ENCODE measurements at regions not wholly inside any gene's neighbourhood (a gene's known extent, or its start where the extent isn't known, plus 50 kb on each side); places are given as distances from the start of the nearest gene placed in this dataset.

DNA sequence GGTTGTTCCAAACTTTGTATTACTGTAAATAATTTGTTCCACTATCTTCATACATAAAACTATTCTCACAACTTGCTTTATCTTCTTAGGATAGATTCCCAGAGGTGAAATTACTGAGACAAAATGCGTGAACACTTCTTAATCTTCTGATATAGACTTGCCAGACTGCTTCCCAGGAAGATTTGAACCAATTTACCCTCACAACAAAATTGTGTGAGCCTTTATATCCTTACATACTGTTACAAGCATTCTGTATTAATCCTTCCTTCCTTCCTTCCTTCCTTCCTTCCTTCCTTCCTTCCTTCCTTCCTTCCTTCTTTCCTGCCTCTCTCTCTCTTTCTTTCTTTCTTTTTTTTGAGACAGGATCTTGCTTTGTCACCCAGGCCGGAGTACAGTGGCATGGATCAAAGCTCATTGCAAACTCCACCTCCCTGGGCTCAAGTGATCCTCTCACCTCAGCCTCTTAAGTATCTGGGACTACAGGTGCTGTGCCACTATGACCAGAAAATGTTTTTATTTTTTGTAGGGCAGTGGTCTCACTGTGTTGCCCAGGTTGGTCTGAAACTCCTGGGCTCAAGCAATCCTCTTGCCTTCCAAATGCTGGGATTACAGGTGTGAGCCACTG, 57.1 kb upstream of the SSR3 start:
- H2AFZ ChIP-seq = no peak overlapping the region
- Mint-ChIP-seq H3K9me3 (no peaks in the 10 kb centered on the region), H3K27ac (no peak overlapping the region), H3K4me1 (peaks cover 9% of the 10 kb centered on the region; the same call in 2 of the 3 replicates), H3K4me3 (no peak overlapping the region), H3K36me3 (ENCODE audit: low read depth) (no peaks in the 10 kb centered on the region), H3K27me3 (ENCODE audit: insufficient read depth, low read depth, poor library complexity) (peaks cover 5% of the 10 kb centered on the region)
- no peaks in the 10 kb centered on the region for H3K4me1 ChIP-seq (ENCODE audit: insufficient read depth)
- TF ChIP-seq POLR2AphosphoS5 (IDR thresholded peaks at IDR 0.05; ENCODE audit: low read depth) (no peak), EZH2phosphoT487 (IDR thresholded peaks at IDR 0.05; ENCODE audit: unreplicated experiment) (no peak), ZNF331 (CRISPR knock-in tag; IDR thresholded peaks at IDR 0.05; ENCODE audit: low read depth) (no peak), ZNF114 (CRISPR knock-in tag; IDR thresholded peaks at IDR 0.05) (no peak), NANOG (IDR thresholded peaks at IDR 0.05; ENCODE audit: borderline replicate concordance) (no peak), STAT1 (IDR thresholded peaks at IDR 0.05; ENCODE audit: unreplicated experiment) (no peak), CREB1 (CRISPR knock-in tag; IDR thresholded peaks at IDR 0.05; ENCODE audit: low read depth) (no peak), JUNB (IDR thresholded peaks at IDR 0.05; ENCODE audit: unreplicated experiment) (no peak), EZH2 (IDR thresholded peaks at IDR 0.05; ENCODE audit: low read depth, unreplicated experiment) (no peak)
- TF ChIP-seq, protein P1, sequence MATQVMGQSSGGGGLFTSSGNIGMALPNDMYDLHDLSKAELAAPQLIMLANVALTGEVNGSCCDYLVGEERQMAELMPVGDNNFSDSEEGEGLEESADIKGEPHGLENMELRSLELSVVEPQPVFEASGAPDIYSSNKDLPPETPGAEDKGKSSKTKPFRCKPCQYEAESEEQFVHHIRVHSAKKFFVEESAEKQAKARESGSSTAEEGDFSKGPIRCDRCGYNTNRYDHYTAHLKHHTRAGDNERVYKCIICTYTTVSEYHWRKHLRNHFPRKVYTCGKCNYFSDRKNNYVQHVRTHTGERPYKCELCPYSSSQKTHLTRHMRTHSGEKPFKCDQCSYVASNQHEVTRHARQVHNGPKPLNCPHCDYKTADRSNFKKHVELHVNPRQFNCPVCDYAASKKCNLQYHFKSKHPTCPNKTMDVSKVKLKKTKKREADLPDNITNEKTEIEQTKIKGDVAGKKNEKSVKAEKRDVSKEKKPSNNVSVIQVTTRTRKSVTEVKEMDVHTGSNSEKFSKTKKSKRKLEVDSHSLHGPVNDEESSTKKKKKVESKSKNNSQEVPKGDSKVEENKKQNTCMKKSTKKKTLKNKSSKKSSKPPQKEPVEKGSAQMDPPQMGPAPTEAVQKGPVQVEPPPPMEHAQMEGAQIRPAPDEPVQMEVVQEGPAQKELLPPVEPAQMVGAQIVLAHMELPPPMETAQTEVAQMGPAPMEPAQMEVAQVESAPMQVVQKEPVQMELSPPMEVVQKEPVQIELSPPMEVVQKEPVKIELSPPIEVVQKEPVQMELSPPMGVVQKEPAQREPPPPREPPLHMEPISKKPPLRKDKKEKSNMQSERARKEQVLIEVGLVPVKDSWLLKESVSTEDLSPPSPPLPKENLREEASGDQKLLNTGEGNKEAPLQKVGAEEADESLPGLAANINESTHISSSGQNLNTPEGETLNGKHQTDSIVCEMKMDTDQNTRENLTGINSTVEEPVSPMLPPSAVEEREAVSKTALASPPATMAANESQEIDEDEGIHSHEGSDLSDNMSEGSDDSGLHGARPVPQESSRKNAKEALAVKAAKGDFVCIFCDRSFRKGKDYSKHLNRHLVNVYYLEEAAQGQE (IDR thresholded peaks at IDR 0.05; ENCODE audit: unreplicated experiment) = no peak
- TF ChIP-seq, protein P2, sequence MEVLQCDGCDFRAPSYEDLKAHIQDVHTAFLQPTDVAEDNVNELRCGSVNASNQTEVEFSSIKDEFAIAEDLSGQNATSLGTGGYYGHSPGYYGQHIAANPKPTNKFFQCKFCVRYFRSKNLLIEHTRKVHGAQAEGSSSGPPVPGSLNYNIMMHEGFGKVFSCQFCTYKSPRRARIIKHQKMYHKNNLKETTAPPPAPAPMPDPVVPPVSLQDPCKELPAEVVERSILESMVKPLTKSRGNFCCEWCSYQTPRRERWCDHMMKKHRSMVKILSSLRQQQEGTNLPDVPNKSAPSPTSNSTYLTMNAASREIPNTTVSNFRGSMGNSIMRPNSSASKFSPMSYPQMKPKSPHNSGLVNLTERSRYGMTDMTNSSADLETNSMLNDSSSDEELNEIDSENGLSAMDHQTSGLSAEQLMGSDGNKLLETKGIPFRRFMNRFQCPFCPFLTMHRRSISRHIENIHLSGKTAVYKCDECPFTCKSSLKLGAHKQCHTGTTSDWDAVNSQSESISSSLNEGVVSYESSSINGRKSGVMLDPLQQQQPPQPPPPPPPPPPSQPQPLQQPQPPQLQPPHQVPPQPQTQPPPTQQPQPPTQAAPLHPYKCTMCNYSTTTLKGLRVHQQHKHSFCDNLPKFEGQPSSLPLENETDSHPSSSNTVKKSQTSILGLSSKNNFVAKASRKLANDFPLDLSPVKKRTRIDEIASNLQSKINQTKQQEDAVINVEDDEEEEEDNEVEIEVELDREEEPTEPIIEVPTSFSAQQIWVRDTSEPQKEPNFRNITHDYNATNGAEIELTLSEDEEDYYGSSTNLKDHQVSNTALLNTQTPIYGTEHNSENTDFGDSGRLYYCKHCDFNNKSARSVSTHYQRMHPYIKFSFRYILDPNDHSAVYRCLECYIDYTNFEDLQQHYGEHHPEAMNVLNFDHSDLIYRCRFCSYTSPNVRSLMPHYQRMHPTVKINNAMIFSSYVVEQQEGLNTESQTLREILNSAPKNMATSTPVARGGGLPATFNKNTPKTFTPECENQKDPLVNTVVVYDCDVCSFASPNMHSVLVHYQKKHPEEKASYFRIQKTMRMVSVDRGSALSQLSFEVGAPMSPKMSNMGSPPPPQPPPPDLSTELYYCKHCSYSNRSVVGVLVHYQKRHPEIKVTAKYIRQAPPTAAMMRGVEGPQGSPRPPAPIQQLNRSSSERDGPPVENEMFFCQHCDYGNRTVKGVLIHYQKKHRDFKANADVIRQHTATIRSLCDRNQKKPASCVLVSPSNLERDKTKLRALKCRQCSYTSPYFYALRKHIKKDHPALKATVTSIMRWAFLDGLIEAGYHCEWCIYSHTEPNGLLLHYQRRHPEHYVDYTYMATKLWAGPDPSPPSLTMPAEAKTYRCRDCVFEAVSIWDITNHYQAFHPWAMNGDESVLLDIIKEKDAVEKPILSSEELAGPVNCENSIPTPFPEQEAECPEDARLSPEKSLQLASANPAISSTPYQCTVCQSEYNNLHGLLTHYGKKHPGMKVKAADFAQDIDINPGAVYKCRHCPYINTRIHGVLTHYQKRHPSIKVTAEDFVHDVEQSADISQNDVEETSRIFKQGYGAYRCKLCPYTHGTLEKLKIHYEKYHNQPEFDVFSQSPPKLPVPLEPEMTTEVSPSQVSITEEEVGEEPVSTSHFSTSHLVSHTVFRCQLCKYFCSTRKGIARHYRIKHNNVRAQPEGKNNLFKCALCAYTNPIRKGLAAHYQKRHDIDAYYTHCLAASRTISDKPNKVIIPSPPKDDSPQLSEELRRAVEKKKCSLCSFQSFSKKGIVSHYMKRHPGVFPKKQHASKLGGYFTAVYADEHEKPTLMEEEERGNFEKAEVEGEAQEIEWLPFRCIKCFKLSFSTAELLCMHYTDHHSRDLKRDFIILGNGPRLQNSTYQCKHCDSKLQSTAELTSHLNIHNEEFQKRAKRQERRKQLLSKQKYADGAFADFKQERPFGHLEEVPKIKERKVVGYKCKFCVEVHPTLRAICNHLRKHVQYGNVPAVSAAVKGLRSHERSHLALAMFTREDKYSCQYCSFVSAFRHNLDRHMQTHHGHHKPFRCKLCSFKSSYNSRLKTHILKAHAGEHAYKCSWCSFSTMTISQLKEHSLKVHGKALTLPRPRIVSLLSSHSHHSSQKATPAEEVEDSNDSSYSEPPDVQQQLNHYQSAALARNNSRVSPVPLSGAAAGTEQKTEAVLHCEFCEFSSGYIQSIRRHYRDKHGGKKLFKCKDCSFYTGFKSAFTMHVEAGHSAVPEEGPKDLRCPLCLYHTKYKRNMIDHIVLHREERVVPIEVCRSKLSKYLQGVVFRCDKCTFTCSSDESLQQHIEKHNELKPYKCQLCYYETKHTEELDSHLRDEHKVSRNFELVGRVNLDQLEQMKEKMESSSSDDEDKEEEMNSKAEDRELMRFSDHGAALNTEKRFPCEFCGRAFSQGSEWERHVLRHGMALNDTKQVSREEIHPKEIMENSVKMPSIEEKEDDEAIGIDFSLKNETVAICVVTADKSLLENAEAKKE (CRISPR knock-in tag; IDR thresholded peaks at IDR 0.05) = no peak
- TF ChIP-seq, protein P3, sequence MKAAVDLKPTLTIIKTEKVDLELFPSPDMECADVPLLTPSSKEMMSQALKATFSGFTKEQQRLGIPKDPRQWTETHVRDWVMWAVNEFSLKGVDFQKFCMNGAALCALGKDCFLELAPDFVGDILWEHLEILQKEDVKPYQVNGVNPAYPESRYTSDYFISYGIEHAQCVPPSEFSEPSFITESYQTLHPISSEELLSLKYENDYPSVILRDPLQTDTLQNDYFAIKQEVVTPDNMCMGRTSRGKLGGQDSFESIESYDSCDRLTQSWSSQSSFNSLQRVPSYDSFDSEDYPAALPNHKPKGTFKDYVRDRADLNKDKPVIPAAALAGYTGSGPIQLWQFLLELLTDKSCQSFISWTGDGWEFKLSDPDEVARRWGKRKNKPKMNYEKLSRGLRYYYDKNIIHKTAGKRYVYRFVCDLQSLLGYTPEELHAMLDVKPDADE (IDR thresholded peaks at IDR 0.05) = no peak
- TF ChIP-seq, protein P4, sequence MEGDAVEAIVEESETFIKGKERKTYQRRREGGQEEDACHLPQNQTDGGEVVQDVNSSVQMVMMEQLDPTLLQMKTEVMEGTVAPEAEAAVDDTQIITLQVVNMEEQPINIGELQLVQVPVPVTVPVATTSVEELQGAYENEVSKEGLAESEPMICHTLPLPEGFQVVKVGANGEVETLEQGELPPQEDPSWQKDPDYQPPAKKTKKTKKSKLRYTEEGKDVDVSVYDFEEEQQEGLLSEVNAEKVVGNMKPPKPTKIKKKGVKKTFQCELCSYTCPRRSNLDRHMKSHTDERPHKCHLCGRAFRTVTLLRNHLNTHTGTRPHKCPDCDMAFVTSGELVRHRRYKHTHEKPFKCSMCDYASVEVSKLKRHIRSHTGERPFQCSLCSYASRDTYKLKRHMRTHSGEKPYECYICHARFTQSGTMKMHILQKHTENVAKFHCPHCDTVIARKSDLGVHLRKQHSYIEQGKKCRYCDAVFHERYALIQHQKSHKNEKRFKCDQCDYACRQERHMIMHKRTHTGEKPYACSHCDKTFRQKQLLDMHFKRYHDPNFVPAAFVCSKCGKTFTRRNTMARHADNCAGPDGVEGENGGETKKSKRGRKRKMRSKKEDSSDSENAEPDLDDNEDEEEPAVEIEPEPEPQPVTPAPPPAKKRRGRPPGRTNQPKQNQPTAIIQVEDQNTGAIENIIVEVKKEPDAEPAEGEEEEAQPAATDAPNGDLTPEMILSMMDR (conservative IDR thresholded peaks at IDR 0.05; ENCODE audit: low read depth in 2 of 2) = no peak
- DNase-seq (ENCODE audit: low spot score) (no peak), ATAC-seq (no peak)
- no peak overlapping the region for H3K27ac ChIP-seq (ENCODE audit: low read depth)
- no peaks in the 10 kb centered on the region for H4K20me1 ChIP-seq (replicated peaks; ENCODE audit: insufficient read depth)
- H3K79me2 ChIP-seq (replicated peaks; ENCODE audit: insufficient read depth) = no peaks in the 10 kb centered on the region
- no peaks in the 10 kb centered on the region for H3F3A ChIP-seq (replicated peaks; ENCODE audit: low read depth)
- no peaks in the 10 kb centered on the region for H3K36me3 ChIP-seq (ENCODE audit: insufficient read depth)
- H3K4me3 ChIP-seq = no peak overlapping the region
- 0 out of 2 replicates have a peak, but pooled peaks cover 3% of the 10 kb centered on the region for H3K9me2 ChIP-seq (ENCODE audit: insufficient read depth)
- H3K4me2 ChIP-seq = no peak overlapping the region
- H3K27me3 ChIP-seq (ENCODE audit: insufficient read depth) = peaks cover 7% of the 10 kb centered on the region; the same call in 1 of the 2 replicates

Data from GM23338 (cell line).